ENCODE measurements at regions not wholly inside any gene's neighbourhood (a gene's known extent, or its start where the extent isn't known, plus 50 kb on each side); places are given as distances from the start of the nearest gene placed in this dataset.

- TF ChIP-seq PBX3 (IDR thresholded peaks at IDR 0.05) (no peak), GABPA (IDR thresholded peaks at IDR 0.05; ENCODE audit: low read depth) (no peak), ELF1 (IDR thresholded peaks at IDR 0.05) (no peak), JUND (IDR thresholded peaks at IDR 0.05) (no peak), CTCF (IDR thresholded peaks at IDR 0.05) (no peak), RAD21 (IDR thresholded peaks at IDR 0.05; ENCODE audit: low read length) (no peak), RCOR1 (IDR thresholded peaks at IDR 0.05; ENCODE audit: low read length) (no peak)
Measured at GRCh38 chr4:141347684-141348083, 127.0 kb downstream of the ZNF330 start.

All from SK-N-SH (cell line).